ENCODE measurements at regions not wholly inside any gene's neighbourhood (a gene's known extent, or its start where the extent isn't known, plus 50 kb on each side); places are given as distances from the start of the nearest gene placed in this dataset.

- Mint-ChIP-seq H3K27me3 (ENCODE audit: low read depth) (no peaks in the 10 kb centered on the region), H3K36me3 (ENCODE audit: low read depth) (no peaks in the 10 kb centered on the region), H3K27ac (no peak overlapping the region), H3K4me3 (ENCODE audit: low read depth) (no peak overlapping the region), H3K9me3 (peaks cover 6% of the 10 kb centered on the region), H3K4me1 (ENCODE audit: low read depth) (no peaks in the 10 kb centered on the region)
- DNase-seq (ENCODE audit: low spot score): no peak
- intact Hi-C loops (cut with micrococcal nuclease): no loop called here
Measured at GRCh38 chr9:119002491-119002890, 366.7 kb downstream of the BRINP1 start.

GRCh38 chr9:119003201-119003611 lies 366.0 kb downstream of the BRINP1 start:
- H3K27me3 Mint-ChIP-seq (ENCODE audit: low read depth): no peaks in the 10 kb centered on the region
- no peak overlapping the region for H3K4me3 Mint-ChIP-seq (ENCODE audit: low read depth)
- intact Hi-C loops (cut with micrococcal nuclease): no loop called here
- H3K27ac Mint-ChIP-seq: no peak overlapping the region
- H3K36me3 Mint-ChIP-seq (ENCODE audit: low read depth): no peaks in the 10 kb centered on the region
- H3K4me1 Mint-ChIP-seq (ENCODE audit: low read depth): no peaks in the 10 kb centered on the region
- DNase-seq (ENCODE audit: low spot score): no peak
- H3K9me3 Mint-ChIP-seq: peaks cover 12% of the 10 kb centered on the region

GRCh38 chr9:119003882-119004617 lies 365.2 kb downstream of the BRINP1 start:
- no peaks in the 10 kb centered on the region for H3K4me1 Mint-ChIP-seq (ENCODE audit: low read depth)
- intact Hi-C loops (cut with micrococcal nuclease): no loop called here
- no peaks in the 10 kb centered on the region for H3K36me3 Mint-ChIP-seq (ENCODE audit: low read depth)
- no peak overlapping the region for H3K27ac Mint-ChIP-seq
- no peaks in the 10 kb centered on the region for H3K27me3 Mint-ChIP-seq (ENCODE audit: low read depth)
- no peak overlapping the region for H3K4me3 Mint-ChIP-seq (ENCODE audit: low read depth)
- peaks cover 13% of the 10 kb centered on the region for H3K9me3 Mint-ChIP-seq
- DNase-seq (ENCODE audit: low spot score): no peak

- H3K4me1 Mint-ChIP-seq (ENCODE audit: low read depth): no peaks in the 10 kb centered on the region
- H3K4me3 Mint-ChIP-seq (ENCODE audit: low read depth): no peak overlapping the region
- H3K27me3 Mint-ChIP-seq (ENCODE audit: low read depth): no peaks in the 10 kb centered on the region
- no peaks in the 10 kb centered on the region for H3K36me3 Mint-ChIP-seq (ENCODE audit: low read depth)
- no peak overlapping the region for H3K27ac Mint-ChIP-seq
- intact Hi-C loops (cut with micrococcal nuclease): no loop called here
- DNase-seq (ENCODE audit: low spot score): no peak
- H3K9me3 Mint-ChIP-seq: peaks cover 17% of the 10 kb centered on the region
Measured at GRCh38 chr9:119004618-119004990, 364.6 kb downstream of the BRINP1 start.

GRCh38 chr9:119005162-119005561 lies 364.1 kb downstream of the BRINP1 start:
- Mint-ChIP-seq H3K27me3 (ENCODE audit: low read depth) (no peaks in the 10 kb centered on the region), H3K4me1 (ENCODE audit: low read depth) (no peaks in the 10 kb centered on the region), H3K36me3 (ENCODE audit: low read depth) (no peaks in the 10 kb centered on the region), H3K4me3 (ENCODE audit: low read depth) (no peak overlapping the region), H3K27ac (no peak overlapping the region), H3K9me3 (peaks cover 17% of the 10 kb centered on the region)
- no peak for DNase-seq (ENCODE audit: low spot score)
- intact Hi-C loops (cut with micrococcal nuclease): no loop called here

- no peak overlapping the region for H3K27ac Mint-ChIP-seq
- H3K36me3 Mint-ChIP-seq (ENCODE audit: low read depth): no peaks in the 10 kb centered on the region
- H3K9me3 Mint-ChIP-seq: peaks cover 21% of the 10 kb centered on the region
- no peaks in the 10 kb centered on the region for H3K4me1 Mint-ChIP-seq (ENCODE audit: low read depth)
- no peaks in the 10 kb centered on the region for H3K27me3 Mint-ChIP-seq (ENCODE audit: low read depth)
- intact Hi-C loops (cut with micrococcal nuclease): no loop called here
- no peak overlapping the region for H3K4me3 Mint-ChIP-seq (ENCODE audit: low read depth)
- DNase-seq (ENCODE audit: low spot score): no peak
Measured at GRCh38 chr9:119009249-119009648, 360.0 kb downstream of the BRINP1 start.

GRCh38 chr9:119020284-119020683 lies 349.0 kb downstream of the BRINP1 start:
- Mint-ChIP-seq H3K9me3 (peaks cover 3% of the 10 kb centered on the region), H3K4me3 (ENCODE audit: low read depth) (no peak overlapping the region), H3K27ac (no peak overlapping the region), H3K27me3 (ENCODE audit: low read depth) (no peaks in the 10 kb centered on the region), H3K36me3 (ENCODE audit: low read depth) (no peaks in the 10 kb centered on the region), H3K4me1 (ENCODE audit: low read depth) (no peaks in the 10 kb centered on the region)
- intact Hi-C loops (cut with micrococcal nuclease): no loop called here
- no peak for DNase-seq (ENCODE audit: low spot score)

GRCh38 chr9:119020730-119021333 lies 348.4 kb downstream of the BRINP1 start:
- Mint-ChIP-seq H3K27me3 (ENCODE audit: low read depth) (no peaks in the 10 kb centered on the region), H3K9me3 (peaks cover 3% of the 10 kb centered on the region), H3K4me3 (ENCODE audit: low read depth) (no peak overlapping the region), H3K4me1 (ENCODE audit: low read depth) (no peaks in the 10 kb centered on the region), H3K36me3 (ENCODE audit: low read depth) (no peaks in the 10 kb centered on the region), H3K27ac (no peak overlapping the region)
- intact Hi-C loops (cut with micrococcal nuclease): no loop called here
- no peak for DNase-seq (ENCODE audit: low spot score)

- H3K27ac Mint-ChIP-seq: no peak overlapping the region
- no peaks in the 10 kb centered on the region for H3K36me3 Mint-ChIP-seq (ENCODE audit: low read depth)
- intact Hi-C loops (cut with micrococcal nuclease): no loop called here
- no peaks in the 10 kb centered on the region for H3K27me3 Mint-ChIP-seq (ENCODE audit: low read depth)
- peaks cover 4% of the 10 kb centered on the region for H3K9me3 Mint-ChIP-seq
- no peaks in the 10 kb centered on the region for H3K4me1 Mint-ChIP-seq (ENCODE audit: low read depth)
- DNase-seq (ENCODE audit: low spot score): no peak
- H3K4me3 Mint-ChIP-seq (ENCODE audit: low read depth): no peak overlapping the region
Measured at GRCh38 chr9:119026120-119026519, 343.1 kb downstream of the BRINP1 start.

GRCh38 chr9:119027901-119028699 lies 341.1 kb downstream of the BRINP1 start:
- intact Hi-C loops (cut with micrococcal nuclease): no loop called here
- no peak for DNase-seq (ENCODE audit: low spot score)
- Mint-ChIP-seq H3K27me3 (ENCODE audit: low read depth) (no peaks in the 10 kb centered on the region), H3K4me3 (ENCODE audit: low read depth) (no peak overlapping the region), H3K36me3 (ENCODE audit: low read depth) (no peaks in the 10 kb centered on the region), H3K27ac (no peak overlapping the region), H3K4me1 (ENCODE audit: low read depth) (no peaks in the 10 kb centered on the region), H3K9me3 (peaks cover 7% of the 10 kb centered on the region)

GRCh38 chr9:119029886-119030285 lies 339.3 kb downstream of the BRINP1 start:
- Mint-ChIP-seq H3K27me3 (ENCODE audit: low read depth) (no peaks in the 10 kb centered on the region), H3K36me3 (ENCODE audit: low read depth) (no peaks in the 10 kb centered on the region), H3K4me3 (ENCODE audit: low read depth) (no peak overlapping the region), H3K27ac (no peak overlapping the region), H3K4me1 (ENCODE audit: low read depth) (no peaks in the 10 kb centered on the region), H3K9me3 (peaks cover 7% of the 10 kb centered on the region)
- intact Hi-C loops (cut with micrococcal nuclease): no loop called here
- no peak for DNase-seq (ENCODE audit: low spot score)

- H3K27ac Mint-ChIP-seq: no peak overlapping the region
- H3K27me3 Mint-ChIP-seq (ENCODE audit: low read depth): no peaks in the 10 kb centered on the region
- no peaks in the 10 kb centered on the region for H3K36me3 Mint-ChIP-seq (ENCODE audit: low read depth)
- no peaks in the 10 kb centered on the region for H3K4me1 Mint-ChIP-seq (ENCODE audit: low read depth)
- intact Hi-C loops (cut with micrococcal nuclease): no loop called here
- no peak for DNase-seq (ENCODE audit: low spot score)
- peaks cover 4% of the 10 kb centered on the region for H3K9me3 Mint-ChIP-seq
- no peak overlapping the region for H3K4me3 Mint-ChIP-seq (ENCODE audit: low read depth)
Measured at GRCh38 chr9:119033596-119033995, 335.6 kb downstream of the BRINP1 start.

- intact Hi-C loops (cut with micrococcal nuclease): no loop called here
- DNase-seq (ENCODE audit: low spot score): no peak
- no peak overlapping the region for H3K27ac Mint-ChIP-seq
- no peaks in the 10 kb centered on the region for H3K4me1 Mint-ChIP-seq (ENCODE audit: low read depth)
- peaks cover 4% of the 10 kb centered on the region for H3K9me3 Mint-ChIP-seq
- H3K27me3 Mint-ChIP-seq (ENCODE audit: low read depth): no peaks in the 10 kb centered on the region
- no peak overlapping the region for H3K4me3 Mint-ChIP-seq (ENCODE audit: low read depth)
- H3K36me3 Mint-ChIP-seq (ENCODE audit: low read depth): no peaks in the 10 kb centered on the region
Measured at GRCh38 chr9:119036969-119037368, 332.3 kb downstream of the BRINP1 start.
